ENCODE measurements at regions not wholly inside any gene's neighbourhood (a gene's known extent, or its start where the extent isn't known, plus 50 kb on each side); places are given as distances from the start of the nearest gene placed in this dataset.
"Not testable (repeated sequence)": the region's sequence is repeated elsewhere in the genome, so short reads cannot be mapped to it uniquely, and the experiment has no call there.

DNA sequence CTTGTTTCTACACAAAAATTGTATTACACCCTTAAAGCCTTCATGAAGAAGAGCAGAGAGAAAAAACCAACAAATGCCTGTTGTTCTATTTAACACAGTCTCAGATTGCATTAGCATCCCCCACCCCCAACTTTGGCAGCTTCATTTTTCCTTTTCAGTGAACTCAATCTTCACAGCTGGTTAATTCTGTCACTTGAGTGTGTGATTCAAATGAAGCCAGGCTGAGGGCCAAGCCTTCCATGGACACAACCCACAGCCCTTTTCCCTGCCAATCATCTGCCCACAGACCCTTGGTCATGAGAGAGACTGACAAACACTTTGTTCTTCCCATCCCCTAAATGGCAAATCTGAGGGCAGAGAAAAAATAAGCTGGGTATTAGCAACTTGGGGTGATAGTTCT is 217.5 kb upstream of the NMUR2 start:
- no peak for DNase-seq

- no peak for DNase-seq
Observed at GRCh38 chr5:152623951-152624350, 218.9 kb upstream of the NMUR2 start.

DNA sequence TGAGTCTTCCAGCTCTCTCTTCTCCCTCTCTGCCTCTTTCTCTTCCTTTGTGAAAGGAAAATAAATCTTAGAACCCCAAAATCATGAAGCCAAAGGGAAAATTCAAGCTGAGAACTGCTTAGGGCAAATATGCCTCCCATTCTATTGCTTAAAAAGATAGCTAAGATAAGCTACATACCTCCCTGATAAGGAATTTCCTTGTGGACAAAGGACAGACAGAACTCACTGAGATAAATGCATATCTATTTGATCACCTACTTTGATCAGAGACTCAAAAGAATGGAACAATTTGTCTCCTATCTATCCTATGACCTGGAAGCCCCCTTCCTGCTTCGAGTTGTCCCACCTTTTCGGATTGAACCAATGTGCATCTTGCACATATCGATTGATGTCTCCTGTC is 220.6 kb upstream of the NMUR2 start:
- DNase-seq: no peak

DNA sequence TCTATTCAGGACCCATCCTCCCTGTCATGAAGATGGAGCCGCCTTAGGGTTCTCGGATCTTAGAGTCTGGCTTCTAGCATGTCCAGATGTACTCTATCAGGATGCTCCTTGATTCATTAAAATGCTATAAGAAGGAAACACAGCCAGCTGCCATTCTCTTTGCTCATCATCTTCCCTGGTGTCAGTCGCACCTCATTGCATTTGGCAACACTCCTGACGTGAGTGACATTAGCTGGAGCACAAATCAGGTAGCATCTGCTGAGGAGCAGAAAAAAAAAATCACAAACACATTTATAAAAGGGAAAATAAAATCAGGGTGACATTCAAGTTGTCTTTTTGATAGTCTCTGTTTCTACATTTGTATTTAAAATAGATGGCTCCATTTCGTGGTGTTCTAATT is 226.1 kb upstream of the NMUR2 start:
- DNase-seq: no peak

DNA sequence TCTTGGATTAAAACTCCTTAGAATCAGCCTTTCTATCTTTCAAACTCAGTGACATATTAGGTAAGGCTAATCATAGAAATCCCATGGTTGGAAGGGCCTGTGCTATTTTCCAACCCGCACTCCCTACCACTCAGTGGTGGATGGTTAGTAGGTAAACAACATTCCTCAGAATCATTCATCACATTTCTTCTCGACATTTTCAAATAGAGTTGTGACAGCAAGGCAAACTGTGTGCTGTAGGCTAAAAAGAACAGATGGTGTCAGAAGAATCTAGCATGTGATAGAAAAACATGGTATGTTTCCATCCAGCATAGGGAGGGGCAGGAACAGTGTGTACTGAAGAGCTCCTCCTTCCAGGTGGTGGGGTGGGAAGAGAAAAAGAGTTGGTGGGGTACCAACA is 227.3 kb upstream of the NMUR2 start:
- DNase-seq: no peak

GRCh38 chr5:152634586-152634985 is 229.5 kb upstream of the NMUR2 start:
- no peak for DNase-seq

- no peak for DNase-seq
Observed at GRCh38 chr5:152638996-152639552, 234.0 kb upstream of the NMUR2 start.

DNA sequence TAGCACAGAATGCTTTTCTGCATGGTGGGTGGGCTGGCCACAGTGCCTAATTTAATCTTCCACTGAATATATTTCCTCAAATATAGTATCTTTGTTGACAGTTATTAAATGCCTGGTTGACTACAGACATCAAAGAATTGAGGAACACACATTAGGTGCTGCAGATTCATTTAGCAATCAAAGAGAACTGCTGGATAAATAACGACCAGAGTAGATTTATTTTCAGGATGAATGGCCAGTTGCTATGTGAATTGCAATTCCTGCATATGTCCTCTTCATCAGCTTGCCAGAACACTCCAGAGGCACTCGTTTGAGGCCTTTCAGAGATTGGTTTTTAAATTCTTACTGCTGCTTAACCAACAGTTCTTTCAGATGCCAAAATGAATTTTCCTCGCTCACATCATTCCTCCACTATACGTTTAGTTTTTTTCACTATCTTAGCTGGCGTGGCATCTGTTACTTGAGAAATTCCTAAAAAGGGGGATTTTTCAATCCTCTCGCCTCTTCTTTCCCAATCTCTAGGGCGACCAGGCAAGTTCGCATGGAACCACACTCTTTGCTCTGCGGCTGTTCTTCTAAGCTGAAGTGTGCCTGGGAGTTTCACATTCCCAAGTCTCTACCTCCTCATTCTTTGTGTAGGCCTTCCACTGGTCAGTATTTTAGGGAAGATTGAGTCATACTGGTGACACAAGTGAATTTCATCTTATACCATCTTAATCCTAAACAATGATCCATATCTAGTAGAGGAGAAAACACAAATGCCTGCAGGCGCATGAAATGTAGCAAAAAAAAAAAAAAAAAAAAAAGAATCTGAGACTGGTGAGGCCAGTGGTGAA is 237.1 kb upstream of the NMUR2 start:
- DNase-seq: no peak

- DNase-seq: no peak
Observed at GRCh38 chr5:152642880-152643279, 237.8 kb upstream of the NMUR2 start.

GRCh38 chr5:152644029-152644728 is 239.1 kb upstream of the NMUR2 start:
- DNase-seq: no peak

GRCh38 chr5:152649609-152650008 is 244.5 kb upstream of the NMUR2 start:
- DNase-seq: no peak

- no peak for DNase-seq
Observed at GRCh38 chr5:152650413-152650812, 245.3 kb upstream of the NMUR2 start.

GRCh38 chr5:152659470-152659869 is 254.4 kb upstream of the NMUR2 start:
- DNase-seq: not testable (repeated sequence)

DNA sequence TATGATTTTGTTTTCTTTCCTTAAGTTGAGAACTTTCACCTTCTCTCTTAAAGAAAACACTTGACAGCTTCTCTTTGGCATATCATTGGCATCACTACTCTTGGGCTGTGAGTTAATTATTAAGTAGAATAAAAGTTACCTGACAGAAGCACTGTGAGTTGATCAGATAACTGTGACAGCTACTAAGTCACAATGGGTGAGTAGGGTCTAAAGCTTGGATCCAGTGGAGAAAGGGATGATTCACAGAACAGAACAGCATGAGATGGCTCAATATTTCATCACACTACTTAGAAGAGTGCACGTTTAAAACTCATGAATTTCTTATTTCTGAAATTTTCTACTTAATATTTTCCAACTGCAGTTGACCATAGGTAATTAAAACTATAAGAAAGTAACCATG is 268.5 kb upstream of the NMUR2 start:
- DNase-seq: no peak

GRCh38 chr5:152674403-152674802 is 269.3 kb upstream of the NMUR2 start:
- DNase-seq: no peak

- DNase-seq: no peak
Observed at GRCh38 chr5:152676196-152676595, 271.1 kb upstream of the NMUR2 start.

DNA sequence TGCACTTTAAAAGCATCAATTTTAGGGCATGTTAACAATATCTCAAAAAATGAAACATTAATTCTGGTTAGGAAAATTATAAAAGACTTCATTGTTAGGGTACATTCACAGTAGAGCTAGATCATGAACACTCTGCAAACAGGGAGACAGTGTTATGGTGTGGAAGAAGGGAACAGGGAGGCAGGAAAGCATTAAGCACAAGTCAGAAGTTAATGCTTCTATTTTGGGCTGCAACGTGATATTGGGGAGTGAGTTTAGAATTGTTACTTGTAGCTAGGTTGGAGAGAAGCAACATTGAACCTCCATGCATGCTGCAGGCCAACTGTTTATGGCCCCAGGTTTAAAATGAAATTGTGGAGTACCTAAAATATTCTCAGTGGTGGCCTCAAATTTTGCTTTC is 278.1 kb upstream of the NMUR2 start:
- no peak for DNase-seq

DNA sequence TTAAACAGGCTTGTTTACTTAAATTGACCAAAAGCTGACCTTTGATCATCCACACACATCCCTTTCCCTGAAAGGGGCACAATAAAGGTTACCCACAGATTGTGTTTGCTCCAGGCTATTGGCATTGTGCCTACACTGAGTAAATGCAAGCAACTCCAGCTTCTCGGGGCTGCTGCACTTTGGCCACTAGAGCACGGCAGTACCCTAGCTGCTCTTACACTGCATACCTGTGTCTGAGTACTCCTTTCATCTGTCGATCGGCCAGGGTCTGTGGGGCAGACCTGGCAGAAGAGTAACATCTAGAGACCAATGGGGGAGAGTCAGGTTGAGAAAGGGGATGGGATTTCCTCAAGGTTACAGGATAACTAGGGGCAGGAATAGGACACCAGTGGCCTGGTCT is 281.9 kb upstream of the NMUR2 start:
- no peak for DNase-seq

DNA sequence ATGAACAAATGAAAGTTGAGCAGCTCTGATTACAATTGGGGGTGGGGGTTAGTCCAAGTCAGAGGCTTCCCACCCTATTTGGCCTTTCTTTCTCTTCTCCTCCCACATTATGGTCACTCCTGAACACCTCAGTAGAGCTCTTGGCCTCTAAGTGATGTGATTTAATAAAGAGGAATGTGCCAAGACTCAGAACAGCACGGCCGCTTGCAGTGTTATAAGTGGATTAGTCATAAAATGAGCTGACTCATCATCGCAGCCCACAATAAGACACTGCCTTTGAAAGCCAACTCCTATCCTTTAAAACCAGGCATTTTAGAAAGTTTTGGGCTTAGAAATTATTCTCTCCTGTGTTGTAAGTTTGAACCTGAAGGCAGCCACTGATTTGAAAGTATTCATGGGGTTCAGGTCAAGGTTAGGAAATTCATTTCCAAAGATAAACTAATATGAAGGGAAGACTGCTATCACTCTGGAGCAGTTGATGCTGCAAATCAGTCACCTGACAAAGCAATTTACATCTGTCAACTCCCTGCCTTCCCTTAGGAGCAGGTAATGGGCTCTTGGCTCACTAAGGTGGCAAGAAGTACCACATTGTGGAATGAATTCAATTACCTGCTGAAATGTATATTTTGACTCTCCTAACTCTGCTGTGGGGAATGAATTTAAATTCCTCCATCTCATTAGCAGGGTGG is 283.6 kb upstream of the NMUR2 start:
- DNase-seq: no peak

DNA sequence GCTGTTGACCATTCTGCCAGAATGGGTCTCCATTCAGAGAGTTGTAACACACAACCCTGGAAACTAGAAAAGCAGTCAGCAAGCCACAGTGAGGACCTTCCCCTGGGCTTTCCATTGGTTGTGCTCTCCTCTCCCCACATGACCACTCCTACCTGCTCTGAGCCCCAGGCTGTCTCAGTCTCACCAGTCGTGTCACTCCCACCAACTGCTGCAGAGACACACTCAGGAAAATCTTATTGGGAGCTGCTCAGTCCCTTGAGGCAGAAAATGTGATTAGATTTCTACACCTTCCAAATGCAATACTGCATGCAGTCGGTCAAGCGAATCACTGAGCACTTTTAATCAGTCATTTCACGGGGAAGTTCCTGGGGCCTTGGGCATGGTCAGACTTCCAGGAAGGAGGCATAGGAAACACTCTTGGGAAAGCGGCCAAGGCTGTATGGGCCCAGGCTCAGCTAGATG is 284.2 kb upstream of the NMUR2 start:
- DNase-seq: no peak

DNA sequence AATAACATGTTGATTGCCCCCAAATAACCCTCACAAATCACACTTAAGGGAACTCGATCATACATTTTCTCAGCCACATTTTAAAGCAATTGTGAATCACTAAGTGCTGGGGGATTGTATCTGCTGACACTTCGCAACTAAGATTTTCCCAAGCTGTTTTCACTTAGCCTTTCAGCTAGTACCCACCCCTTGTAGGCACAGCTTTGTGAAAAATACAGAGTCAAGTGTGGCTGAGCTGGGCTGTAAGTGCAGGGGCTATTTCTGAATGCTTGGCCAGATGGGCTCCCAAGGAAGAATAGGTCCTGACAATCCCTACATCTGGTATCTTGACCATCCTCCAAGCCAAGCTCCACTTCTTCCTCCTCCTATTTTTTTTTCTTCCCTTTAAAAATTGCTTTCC is 289.2 kb upstream of the NMUR2 start:
- DNase-seq: no peak

DNA sequence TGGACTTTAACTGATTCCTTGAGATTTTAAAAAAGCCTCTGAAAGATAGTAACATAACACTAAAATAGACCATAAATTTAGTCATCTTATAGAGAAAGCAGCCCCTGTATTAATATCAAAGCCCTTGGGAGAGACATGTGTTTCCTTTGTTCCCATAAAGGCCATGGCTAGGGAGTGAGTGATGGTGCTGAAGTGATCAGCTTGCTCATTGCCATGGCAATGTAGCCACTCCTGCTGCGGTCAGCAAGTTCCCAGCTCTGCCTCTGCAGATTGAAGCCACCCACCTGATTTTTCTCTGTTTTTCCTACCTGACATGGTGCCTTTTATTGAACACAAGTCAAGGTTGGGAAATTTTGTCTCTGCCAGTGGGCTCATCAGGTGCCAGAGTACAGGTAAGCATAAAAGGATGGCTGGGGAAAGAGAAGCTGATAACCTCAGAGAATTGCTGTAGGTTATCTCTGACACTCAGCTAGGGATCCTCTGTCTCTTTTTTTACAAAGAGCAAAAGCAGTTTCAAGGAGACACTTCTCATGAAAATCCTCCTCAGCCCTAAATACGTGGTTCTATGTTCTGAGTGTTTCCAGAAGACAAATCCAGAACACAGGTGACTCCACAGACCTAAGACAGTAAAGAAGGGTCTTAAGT is 296.3 kb upstream of the NMUR2 start:
- no peak for DNase-seq

GRCh38 chr5:152704286-152704685 is 299.2 kb upstream of the NMUR2 start:
- DNase-seq: no peak

All from T-helper 1 cell (primary cell).